ENCODE measurements at regions not wholly inside any gene's neighbourhood (a gene's known extent, or its start where the extent isn't known, plus 50 kb on each side); places are given as distances from the start of the nearest gene placed in this dataset.

DNA sequence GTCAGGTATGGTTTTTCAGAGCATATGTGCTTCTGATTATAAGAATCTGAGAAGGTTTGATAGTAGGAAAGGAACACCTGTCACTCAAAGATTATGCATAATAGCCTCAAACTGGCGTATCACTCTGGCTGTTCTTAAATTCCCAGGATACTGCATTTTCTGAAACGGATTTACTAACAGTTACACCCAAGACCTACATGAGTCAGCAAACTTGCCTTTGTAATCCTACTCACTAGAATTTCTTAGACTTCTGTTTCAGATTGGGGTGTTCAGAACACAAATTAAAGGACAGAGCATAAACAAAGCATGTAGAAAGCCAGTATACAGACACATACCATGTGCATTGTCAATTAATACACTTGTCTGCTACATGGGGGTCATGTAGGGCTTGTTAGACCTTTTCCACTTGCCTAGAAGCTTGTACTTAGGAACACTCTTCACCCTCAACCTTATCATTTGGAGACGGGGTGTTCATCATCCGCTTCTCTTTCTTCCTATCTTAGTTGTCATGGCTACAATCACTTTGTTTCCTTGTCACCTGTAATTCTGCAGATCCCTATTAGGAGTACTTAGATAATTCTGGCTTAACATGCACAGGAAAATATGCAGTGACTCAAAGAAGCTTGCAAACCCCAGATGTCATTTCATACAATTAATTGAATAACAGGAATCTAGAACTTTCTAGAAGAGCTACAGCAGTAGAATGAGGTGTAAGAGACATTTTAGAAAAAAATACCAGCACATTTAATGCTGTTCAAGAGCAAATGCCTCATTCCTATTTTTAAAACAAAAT is 593.0 kb upstream of the TENM3 start:
- no peaks in the 10 kb centered on the region; the same call in 1 of the 2 replicates for H3K4me1 ChIP-seq
- H3K27me3 ChIP-seq: no peaks in the 10 kb centered on the region
- no peak for DNase-seq
- H3K9me3 ChIP-seq: no peaks in the 10 kb centered on the region
- H3K36me3 ChIP-seq: no peaks in the 10 kb centered on the region
- TF ChIP-seq, protein P1, sequence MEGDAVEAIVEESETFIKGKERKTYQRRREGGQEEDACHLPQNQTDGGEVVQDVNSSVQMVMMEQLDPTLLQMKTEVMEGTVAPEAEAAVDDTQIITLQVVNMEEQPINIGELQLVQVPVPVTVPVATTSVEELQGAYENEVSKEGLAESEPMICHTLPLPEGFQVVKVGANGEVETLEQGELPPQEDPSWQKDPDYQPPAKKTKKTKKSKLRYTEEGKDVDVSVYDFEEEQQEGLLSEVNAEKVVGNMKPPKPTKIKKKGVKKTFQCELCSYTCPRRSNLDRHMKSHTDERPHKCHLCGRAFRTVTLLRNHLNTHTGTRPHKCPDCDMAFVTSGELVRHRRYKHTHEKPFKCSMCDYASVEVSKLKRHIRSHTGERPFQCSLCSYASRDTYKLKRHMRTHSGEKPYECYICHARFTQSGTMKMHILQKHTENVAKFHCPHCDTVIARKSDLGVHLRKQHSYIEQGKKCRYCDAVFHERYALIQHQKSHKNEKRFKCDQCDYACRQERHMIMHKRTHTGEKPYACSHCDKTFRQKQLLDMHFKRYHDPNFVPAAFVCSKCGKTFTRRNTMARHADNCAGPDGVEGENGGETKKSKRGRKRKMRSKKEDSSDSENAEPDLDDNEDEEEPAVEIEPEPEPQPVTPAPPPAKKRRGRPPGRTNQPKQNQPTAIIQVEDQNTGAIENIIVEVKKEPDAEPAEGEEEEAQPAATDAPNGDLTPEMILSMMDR (IDR thresholded peaks at IDR 0.05; ENCODE audit: low read depth, low read length): no peak
- H3K4me3 ChIP-seq (ENCODE audit: low read depth, low read length): no peak overlapping the region

DNA sequence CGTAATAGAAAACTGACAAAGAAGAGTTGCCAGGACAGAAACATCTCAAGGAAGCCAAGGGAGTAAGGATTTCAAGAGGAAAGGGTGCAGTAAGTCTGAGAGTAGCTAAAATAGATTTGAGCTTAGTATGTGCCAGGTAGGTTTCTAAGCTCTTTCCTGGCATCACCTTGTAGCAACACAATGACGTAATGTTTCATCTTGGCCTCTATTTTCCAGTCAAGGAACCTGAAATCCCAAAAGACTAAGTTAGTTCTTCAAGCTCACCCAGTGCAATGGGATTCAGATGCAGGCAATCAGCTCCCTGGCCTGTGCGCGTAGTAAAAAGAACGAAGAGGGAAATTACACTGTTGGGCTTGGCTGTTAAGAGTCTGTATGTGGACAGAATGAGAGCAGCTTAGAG is 586.5 kb upstream of the TENM3 start:
- TF ChIP-seq, protein P1 (IDR thresholded peaks at IDR 0.05; ENCODE audit: low read depth, low read length): no peak
- Histone ChIP-seq H3K36me3 (no peaks in the 10 kb centered on the region), H3K4me1 (peaks cover 5% of the 10 kb centered on the region), H3K27me3 (no peaks in the 10 kb centered on the region), H3K4me3 (ENCODE audit: low read depth, low read length) (no peak overlapping the region), H3K9me3 (no peaks in the 10 kb centered on the region)
- no peak for DNase-seq

DNA sequence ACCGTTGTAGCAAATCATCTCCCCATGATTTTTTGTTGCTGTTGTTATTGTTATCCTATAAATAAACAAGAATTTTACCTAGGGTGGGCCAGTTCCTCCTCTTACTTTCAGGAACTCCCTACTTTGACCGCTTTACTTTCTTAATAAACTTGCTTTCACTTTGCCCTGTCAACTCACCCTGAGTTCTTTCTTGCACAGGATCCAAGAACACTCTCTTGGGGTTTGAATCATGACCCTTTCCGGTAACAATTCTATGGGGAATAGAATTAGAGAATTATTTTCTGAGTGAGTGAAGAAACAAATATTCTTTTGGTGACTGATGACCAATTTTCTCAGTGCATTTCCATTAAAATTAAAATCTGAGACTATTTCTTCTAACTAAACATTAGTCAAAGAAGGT is 584.0 kb upstream of the TENM3 start:
- Histone ChIP-seq H3K4me1 (peaks cover 5% of the 10 kb centered on the region), H3K9me3 (no peaks in the 10 kb centered on the region), H3K4me3 (ENCODE audit: low read depth, low read length) (no peak overlapping the region), H3K27me3 (no peaks in the 10 kb centered on the region), H3K36me3 (no peaks in the 10 kb centered on the region)
- TF ChIP-seq, protein P1 (IDR thresholded peaks at IDR 0.05; ENCODE audit: low read depth, low read length): no peak
- no peak for DNase-seq

DNA sequence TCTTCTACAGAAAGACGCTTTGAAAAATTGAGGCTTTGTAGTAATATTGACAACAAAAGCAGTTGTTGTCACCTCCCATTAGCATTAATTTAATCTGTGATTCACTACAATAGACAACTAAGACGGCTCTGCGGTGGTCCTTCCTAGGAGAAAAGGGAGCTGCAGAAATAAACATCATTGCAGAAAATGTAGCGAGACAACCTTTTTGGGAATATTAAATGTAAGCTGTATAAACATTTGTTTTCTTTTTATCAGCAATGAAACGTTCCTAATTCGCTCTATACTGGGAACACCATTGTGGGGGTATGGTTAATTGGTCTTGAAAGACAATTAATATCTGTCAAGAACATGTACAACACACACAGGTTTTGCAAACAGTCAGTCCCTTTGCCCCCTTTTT is 583.3 kb upstream of the TENM3 start:
- Histone ChIP-seq H3K36me3 (no peaks in the 10 kb centered on the region), H3K4me1 (peaks cover 5% of the 10 kb centered on the region), H3K9me3 (no peaks in the 10 kb centered on the region), H3K27me3 (no peaks in the 10 kb centered on the region), H3K4me3 (ENCODE audit: low read depth, low read length) (no peak overlapping the region)
- DNase-seq: no peak
- TF ChIP-seq, protein P1 (IDR thresholded peaks at IDR 0.05; ENCODE audit: low read depth, low read length): no peak

DNA sequence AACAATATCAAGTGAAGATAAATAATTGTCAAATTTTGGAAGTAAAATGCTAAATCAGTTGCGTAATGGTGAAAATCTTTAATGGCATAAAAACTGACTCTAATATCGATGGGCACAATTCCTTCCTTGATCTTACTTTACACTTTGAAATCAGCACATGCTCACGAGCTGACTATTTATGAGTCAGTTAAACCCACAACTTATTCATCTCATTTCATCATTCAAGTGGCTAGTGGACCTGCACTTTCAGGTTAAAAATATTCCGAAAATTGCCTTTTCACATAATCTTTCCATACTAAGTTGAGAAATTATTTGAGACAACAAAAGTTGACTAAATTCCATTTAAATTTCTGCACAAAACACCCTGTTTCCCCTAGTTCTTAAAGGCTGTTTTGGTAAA is 582.1 kb upstream of the TENM3 start:
- H3K36me3 ChIP-seq: no peaks in the 10 kb centered on the region
- H3K27me3 ChIP-seq: no peaks in the 10 kb centered on the region
- H3K4me3 ChIP-seq (ENCODE audit: low read depth, low read length): no peak overlapping the region
- TF ChIP-seq, protein P1 (IDR thresholded peaks at IDR 0.05; ENCODE audit: low read depth, low read length): no peak
- no peaks in the 10 kb centered on the region for H3K9me3 ChIP-seq
- H3K4me1 ChIP-seq: peaks cover 5% of the 10 kb centered on the region
- no peak for DNase-seq

DNA sequence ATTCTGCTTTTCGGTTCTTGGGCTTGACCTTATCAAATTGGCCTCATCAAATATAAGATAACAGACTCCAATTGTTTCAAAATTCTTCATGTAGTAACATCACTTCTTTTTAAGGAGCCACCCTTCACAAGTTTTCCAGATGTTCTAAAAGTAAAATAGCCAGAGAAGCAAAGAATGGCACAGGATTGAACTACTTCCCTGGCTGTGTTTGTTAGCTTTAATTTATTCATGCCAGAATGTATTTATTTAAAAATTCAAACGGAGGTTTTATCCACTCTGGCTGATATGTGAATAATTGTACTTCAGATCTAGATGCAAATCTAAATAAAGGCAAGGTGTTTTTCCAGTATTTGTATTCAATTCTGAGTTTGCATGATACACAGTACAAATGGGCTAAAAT is 581.3 kb upstream of the TENM3 start:
- H3K4me3 ChIP-seq (ENCODE audit: low read depth, low read length): no peak overlapping the region
- H3K36me3 ChIP-seq: no peaks in the 10 kb centered on the region
- TF ChIP-seq, protein P1 (IDR thresholded peaks at IDR 0.05; ENCODE audit: low read depth, low read length): no peak
- H3K27me3 ChIP-seq: no peaks in the 10 kb centered on the region
- no peaks in the 10 kb centered on the region for H3K9me3 ChIP-seq
- peaks cover 5% of the 10 kb centered on the region for H3K4me1 ChIP-seq
- no peak for DNase-seq
